ENCODE measurements at regions not wholly inside any gene's neighbourhood (a gene's known extent, or its start where the extent isn't known, plus 50 kb on each side); places are given as distances from the start of the nearest gene placed in this dataset.
A peak's percentile ranks its signal among the peaks of the same experiment; 100 is the strongest.
"Not testable (repeated sequence)": the region's sequence is repeated elsewhere in the genome, so short reads cannot be mapped to it uniquely, and the experiment has no call there.

DNA sequence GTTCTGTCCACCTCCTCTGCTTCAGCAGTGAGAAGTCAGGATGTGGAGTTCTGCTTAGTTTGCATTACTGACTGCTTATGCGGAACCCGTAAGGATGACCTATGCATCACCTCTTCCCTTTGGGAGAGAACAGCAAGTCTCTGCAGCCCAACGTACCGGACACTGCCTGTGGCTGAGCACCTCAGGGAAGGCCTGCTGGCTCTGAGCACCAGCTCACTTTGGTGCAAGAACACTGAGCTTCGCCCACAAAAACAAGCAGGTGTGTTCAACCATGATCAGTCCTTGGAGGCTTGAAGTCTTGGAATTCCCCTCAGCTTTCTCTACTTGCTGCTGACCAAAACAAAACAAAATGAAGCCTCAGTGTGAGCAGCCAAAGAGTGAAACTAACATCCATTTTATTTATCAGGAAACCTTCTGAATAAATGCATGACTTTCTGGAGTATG lies 52.7 kb upstream of the NCK2 start:
- DNase-seq: no peak

GRCh38 chr2:105690566-105690965 lies 54.1 kb upstream of the NCK2 start:
- no peak for DNase-seq

DNA sequence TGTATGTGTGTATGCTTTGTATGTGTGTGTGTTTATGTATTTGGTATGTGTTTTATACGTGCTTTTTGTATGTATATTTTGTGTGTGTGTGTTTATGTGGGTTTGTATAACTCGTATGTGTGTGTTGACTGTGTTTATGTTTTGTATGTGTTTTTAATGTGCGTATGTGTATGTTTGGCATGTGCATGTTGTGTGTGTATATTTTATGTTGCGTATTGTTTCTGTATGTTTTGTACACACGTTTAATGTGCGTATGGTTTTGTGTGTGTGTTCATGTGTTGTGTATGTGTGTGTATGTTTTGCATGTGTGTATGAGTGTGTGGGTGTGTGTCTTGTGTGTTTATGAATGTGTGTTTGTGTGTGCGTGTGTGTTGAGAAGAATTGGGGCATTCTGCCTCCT lies 55.2 kb upstream of the NCK2 start:
- DNase-seq: no peak

DNA sequence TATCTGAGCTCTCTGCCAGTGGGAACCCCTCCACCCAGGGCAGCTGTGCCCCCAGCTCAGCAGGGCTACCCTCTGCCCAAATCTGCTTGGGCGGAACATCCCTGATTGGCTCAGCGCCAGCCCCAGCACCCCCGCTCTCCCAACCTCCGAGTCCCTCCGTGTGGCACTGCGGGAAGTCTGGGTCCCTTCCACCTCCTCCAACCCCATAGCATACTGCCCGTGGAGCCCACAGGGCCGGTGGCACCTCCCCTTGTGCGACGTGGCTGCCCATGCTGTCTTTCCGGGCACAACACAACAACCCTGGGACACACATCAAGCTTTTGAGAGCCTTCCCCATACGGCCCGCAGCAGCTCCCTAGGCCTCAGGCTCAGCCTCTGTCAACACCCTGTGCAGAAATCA lies 55.8 kb upstream of the NCK2 start:
- no peak for DNase-seq

- no peak for DNase-seq
Observed at GRCh38 chr2:105686588-105686987, 58.1 kb upstream of the NCK2 start.

DNA sequence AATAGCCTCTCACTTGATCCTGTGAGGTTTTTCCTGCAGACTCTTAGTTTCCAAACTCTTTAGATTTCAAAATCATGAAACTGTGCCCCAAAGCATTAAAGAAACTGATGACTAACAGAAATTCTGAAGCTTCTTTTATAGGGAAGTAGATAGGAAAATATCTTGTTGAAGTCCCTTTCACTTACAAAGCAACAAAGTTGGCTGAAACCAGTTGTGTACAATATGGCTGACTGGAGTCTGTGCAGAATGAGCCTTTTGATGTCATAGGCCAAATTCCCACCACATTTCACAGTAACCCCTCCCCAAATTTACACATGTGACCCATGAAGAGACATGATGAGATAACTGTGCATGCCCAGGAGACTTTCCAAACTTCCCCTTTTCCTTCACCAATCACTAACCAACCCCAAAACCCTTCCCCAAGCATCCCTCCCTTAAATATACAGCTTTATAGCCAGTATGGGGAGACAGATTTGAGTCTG lies 61.7 kb upstream of the NCK2 start:
- DNase-seq: no peak

GRCh38 chr2:105682401-105682800 lies 62.3 kb upstream of the NCK2 start:
- no peak for DNase-seq

GRCh38 chr2:105681927-105682326 lies 62.8 kb upstream of the NCK2 start:
- DNase-seq: no peak

DNA sequence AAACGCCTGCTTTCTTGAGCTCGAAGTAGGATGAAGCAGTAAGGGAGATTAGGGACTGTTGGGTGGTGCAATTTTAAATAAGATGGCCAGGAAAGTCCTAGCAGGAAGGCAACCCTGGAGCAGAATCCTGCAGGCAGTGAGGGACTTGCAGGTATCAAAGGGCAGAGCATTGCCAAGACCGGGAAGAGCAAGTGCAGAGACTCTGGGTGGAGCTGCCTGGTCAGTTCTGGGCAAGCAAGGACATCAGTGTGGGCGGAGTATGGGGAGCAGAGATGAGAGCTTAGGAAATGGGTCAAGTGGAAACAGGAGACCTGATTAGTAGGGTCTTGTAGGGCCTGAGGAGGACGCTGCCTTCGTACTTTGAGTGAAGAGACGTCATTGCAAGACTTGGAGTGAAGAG lies 64.4 kb upstream of the NCK2 start:
- no peak for DNase-seq

DNA sequence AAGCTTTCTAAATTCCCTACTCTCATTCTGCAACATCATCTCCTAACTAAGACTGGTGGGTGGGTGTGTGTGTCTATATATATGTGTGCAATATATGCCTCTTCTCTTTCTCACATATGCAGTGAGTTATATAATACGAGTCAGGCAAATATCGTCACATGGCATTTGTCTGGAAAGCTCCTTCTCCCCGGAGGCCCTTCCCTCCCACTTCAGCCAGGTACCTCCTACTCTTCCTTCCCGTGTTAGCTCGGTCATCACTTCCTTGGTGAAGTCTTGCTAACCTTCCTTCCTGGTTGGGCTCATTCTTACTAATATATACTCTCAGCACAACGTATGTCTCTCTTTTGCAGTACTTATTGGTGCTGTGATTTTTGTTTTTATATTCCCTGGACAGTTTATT lies 66.4 kb upstream of the NCK2 start:
- DNase-seq: no peak

DNA sequence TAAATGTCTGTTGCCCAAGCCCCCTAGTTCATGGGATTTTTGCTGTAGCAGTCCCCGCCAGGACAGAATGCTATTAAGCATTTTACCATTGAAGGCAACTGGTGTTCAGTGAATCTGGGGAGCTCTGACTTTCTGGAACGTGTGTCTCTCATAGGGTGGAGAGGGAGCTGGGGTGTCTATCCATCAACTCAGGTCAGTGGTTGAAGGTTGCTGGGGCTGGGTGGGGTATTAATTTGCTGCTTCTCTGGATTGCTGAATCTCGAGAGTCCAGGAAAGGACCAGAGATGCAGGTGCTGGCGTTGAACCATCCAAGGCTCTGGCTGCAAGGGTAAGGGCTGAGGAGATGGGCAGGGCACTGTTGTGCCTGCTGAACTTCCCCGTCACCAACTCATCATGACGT lies 66.8 kb upstream of the NCK2 start:
- no peak for DNase-seq

GRCh38 chr2:105675841-105676240 lies 68.9 kb upstream of the NCK2 start:
- DNase-seq: no peak

- DNase-seq: peak in 1 of 2 experiments; percentile 21
Observed at GRCh38 chr2:105674859-105675541, 69.7 kb upstream of the NCK2 start.

DNA sequence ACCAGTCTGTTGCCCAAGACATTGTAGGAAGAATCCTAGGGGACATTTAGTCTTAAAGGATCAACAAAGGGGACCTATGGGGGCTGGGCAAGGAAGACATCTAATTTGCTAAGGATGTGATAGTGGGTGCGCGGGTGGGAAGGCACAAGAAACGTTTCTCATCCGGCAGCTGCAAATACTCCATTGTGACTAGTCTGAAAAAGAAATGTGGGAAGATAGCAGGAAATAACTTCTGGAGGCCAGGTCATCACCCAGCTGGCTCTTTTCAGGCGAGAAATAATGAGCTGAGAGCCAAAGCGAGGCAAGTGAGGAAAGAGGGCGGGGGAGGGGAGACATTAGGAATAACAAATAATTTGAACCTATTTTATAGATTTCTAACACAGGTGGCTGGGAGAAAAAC lies 70.3 kb upstream of the NCK2 start:
- DNase-seq: no peak

- DNase-seq: no peak
Observed at GRCh38 chr2:105671156-105671555, 73.6 kb upstream of the NCK2 start.

GRCh38 chr2:105669384-105669891 lies 75.3 kb upstream of the NCK2 start:
- DNase-seq: no peak

GRCh38 chr2:105665480-105665879 lies 79.2 kb upstream of the NCK2 start:
- no peak for DNase-seq

DNA sequence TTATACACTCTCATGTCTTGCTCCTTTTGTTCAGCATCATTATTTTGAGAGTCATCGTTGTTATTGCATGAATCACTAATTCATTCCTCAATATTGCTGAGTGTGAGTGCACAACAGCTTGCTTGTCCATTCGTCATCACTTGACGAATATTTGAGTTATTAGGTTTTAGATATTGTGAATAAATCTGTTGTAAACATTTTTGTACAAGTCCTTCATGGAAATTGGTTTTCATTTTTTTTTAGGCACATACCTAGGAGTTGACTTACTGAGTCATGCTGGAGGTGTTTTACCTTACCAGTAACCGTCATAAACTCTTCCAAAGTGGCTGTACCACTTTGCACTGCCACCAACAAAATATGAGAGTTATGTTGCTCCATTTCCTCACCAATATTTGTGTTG lies 84.2 kb upstream of the NCK2 start:
- DNase-seq: no peak

- not testable (repeated sequence) for DNase-seq
Observed at GRCh38 chr2:105655723-105656606, 88.7 kb upstream of the NCK2 start.

DNA sequence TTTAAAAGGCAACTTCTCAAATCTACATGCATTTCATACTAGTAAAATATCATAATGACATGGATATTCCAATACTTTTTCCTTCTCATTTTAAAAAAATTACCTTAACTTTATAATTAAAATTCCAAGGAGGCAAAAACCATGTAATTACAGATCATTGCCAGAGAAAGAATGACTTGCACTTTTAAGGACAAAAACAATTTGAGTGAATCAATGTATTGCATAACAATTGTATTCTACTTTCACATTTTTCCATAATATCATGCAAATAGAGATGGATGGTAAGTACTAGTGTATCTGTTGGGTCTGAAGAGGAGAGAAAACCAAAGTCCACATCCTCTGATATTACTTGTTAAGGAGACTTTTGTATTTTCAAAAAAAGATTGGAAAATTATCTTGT lies 89.5 kb upstream of the NCK2 start:
- DNase-seq: no peak

DNA sequence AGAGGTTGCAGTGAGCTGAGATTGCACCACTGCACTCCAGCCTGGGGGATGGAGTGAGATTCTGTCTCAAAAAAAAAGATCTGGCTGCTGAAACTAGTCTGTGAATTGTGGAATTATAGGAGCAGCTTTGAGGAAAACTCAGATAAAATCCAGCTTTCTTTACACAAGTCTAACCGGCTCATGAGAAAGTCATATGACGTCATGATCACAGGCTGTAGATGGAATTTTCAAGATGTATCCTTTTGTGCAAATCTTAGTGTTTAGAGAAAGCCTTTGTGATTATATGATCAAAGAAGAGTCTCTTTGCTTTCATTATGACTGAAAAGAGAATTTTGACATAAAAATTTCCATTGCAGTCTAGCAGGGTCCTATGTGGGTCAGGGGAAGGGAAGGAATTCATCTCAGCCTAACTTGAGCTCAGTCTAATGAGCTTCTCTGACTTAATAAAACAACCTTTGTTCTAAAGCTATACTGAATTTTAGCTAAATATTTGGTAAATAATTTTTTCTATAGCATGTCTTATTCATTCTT lies 90.2 kb upstream of the NCK2 start:
- no peak for DNase-seq

- DNase-seq: no peak
Observed at GRCh38 chr2:105653302-105653701, 91.4 kb upstream of the NCK2 start.

GRCh38 chr2:105652014-105652796 lies 92.5 kb upstream of the NCK2 start:
- no peak for DNase-seq
